Stimulated activated naive CD8-positive, alpha-beta T cell treated with anti-CD3 and anti-CD28 coated beads, Interleukin-15, Interleukin-2, amounts not matched to agents 100 ng/mL and 50 ng/mL, for 24 hours (primary cell): ENCODE measurements at regions not wholly inside any gene's neighbourhood (a gene's known extent, or its start where the extent isn't known, plus 50 kb on each side); places are given as distances from the start of the nearest gene placed in this dataset.

Experiments used
- H3K27ac Mint-ChIP-seq: one replicate; pipeline ENCODE4 v1.8.0; 2021; ENCODE audit warnings: mild to moderate bottlenecking, mixed read lengths
- H3K27me3 Mint-ChIP-seq: one replicate; pipeline ENCODE4 v1.8.0; 2021; ENCODE audit warnings: mixed read lengths
- H3K36me3 Mint-ChIP-seq: one replicate; pipeline ENCODE4 v1.8.0; 2021; ENCODE audit warnings: low read depth, mixed read lengths
- H3K4me1 Mint-ChIP-seq: one replicate; pipeline ENCODE4 v1.8.0; 2021; ENCODE audit warnings: low read depth, mixed read lengths
- H3K4me3 Mint-ChIP-seq: one replicate; pipeline ENCODE4 v1.8.0; 2021; ENCODE audit warnings: mild to moderate bottlenecking, mixed read lengths
- H3K9me3 Mint-ChIP-seq: one replicate; pipeline ENCODE4 v1.8.0; 2021; ENCODE audit warnings: mixed read lengths

DNA sequence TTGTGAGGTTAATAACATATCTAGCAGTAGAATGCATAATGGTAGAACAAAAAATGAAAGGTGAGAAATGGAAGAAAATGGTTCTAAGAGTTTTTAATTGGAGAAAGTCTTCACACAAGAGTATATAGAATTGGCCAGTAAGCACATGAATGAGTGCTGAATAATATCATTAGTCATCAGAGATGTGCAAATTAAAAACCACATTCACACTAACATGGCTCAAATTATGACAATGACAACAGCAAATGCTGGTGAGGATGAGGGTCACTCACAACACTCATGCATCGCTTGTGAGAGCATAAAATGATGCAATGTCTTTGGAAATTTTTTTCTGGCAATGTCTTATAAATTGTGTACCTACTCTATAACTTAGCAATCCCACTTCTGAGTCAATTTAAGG is 1355.4 kb upstream of the ACVR2A start:
- H3K36me3 Mint-ChIP-seq = no peaks in the 10 kb centered on the region
- peaks cover 3% of the 10 kb centered on the region for H3K9me3 Mint-ChIP-seq
- no peaks in the 10 kb centered on the region for H3K27me3 Mint-ChIP-seq
- H3K27ac Mint-ChIP-seq = no peak overlapping the region
- no peaks in the 10 kb centered on the region for H3K4me1 Mint-ChIP-seq
- H3K4me3 Mint-ChIP-seq = no peak overlapping the region

DNA sequence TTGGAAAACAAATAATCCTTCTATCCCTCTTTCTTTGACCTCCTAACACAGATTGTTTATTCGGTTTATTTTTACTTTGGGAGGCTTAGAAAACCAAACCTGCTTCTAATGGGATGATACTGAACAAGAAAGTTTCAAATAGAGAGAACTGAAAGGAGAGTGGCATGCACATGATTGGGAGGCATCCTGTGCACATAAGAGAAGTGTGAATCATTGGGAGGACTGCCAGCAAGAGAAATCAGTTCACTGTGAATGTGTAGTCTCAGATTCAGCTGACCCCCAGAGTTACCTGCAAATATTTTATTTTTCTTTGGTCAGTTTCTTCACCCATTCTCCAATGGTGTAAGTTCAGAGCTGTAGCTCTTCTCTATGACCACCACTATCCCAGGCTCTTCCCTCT is 1363.2 kb upstream of the ACVR2A start:
- Mint-ChIP-seq H3K4me1 (no peaks in the 10 kb centered on the region), H3K4me3 (no peak overlapping the region), H3K9me3 (peaks cover 4% of the 10 kb centered on the region), H3K36me3 (no peaks in the 10 kb centered on the region), H3K27me3 (no peaks in the 10 kb centered on the region), H3K27ac (no peak overlapping the region)

DNA sequence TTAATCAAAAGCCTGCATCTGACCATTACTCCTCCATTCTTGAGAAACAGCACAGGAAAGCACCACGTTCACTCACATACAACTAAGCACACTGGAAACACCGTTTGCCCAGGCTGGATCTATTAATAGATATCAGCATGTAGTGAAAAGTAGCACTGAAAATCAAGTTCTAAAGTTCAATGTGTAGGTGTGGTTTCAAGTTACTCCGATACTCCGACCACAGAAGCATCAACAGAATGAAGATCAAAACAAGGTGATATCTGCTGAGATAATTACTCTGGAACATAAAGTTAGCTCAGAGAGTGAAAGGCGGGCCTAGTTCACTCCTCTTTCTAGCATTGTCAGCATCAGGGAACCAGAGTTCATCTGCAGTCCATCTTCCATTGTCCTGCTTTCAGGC is 1367.4 kb upstream of the ACVR2A start:
- H3K27me3 Mint-ChIP-seq = no peaks in the 10 kb centered on the region

DNA sequence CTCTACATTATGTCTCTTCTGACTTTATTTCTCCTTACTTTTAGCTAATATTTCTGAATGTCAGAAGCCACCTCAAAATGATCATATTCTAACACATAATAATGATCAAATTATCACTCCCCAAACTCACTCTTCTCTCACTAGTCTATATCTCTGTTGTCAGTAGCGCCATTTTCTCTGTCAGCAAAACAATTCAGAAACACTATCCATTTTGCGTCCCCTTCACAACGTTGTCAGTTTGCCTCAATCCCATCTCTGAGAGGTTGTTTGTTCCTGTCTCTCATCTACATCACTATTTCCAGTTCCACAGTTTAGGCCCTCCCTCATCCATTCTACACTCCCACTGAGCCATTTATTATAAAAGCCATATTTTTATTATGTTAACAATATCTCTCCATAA is 1376.3 kb upstream of the ACVR2A start:
- Mint-ChIP-seq H3K36me3 (no peaks in the 10 kb centered on the region), H3K4me3 (no peak overlapping the region), H3K9me3 (no peaks in the 10 kb centered on the region), H3K4me1 (no peaks in the 10 kb centered on the region), H3K27me3 (no peaks in the 10 kb centered on the region), H3K27ac (no peak overlapping the region)

More for the DNA sequence above, 1367.4 kb upstream of the ACVR2A start:
- Mint-ChIP-seq H3K27ac (no peak overlapping the region), H3K9me3 (peaks cover 4% of the 10 kb centered on the region), H3K4me1 (no peaks in the 10 kb centered on the region), H3K4me3 (no peak overlapping the region), H3K36me3 (no peaks in the 10 kb centered on the region)

DNA sequence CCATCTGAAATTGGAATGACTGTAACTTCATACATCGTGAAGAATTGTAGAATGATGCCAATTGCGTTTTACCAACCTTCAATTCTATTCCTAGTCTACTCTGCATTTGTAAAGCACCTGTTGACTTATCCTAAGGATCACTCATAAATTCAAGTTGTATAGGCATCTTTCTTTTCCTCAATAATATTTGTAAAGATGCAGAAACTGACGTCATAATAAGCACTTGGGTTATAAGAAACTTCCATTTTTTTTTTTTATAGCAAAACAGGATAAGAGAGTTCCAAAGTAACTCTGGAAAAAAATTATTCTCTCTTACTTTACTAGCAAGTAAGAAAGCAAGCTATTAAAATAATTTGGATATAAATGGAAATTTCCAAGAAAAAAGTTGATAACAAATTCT is 1377.4 kb upstream of the ACVR2A start:
- H3K9me3 Mint-ChIP-seq = no peaks in the 10 kb centered on the region
- no peaks in the 10 kb centered on the region for H3K4me1 Mint-ChIP-seq
- H3K4me3 Mint-ChIP-seq = no peak overlapping the region
- no peaks in the 10 kb centered on the region for H3K27me3 Mint-ChIP-seq
- no peaks in the 10 kb centered on the region for H3K36me3 Mint-ChIP-seq
- H3K27ac Mint-ChIP-seq = no peak overlapping the region

DNA sequence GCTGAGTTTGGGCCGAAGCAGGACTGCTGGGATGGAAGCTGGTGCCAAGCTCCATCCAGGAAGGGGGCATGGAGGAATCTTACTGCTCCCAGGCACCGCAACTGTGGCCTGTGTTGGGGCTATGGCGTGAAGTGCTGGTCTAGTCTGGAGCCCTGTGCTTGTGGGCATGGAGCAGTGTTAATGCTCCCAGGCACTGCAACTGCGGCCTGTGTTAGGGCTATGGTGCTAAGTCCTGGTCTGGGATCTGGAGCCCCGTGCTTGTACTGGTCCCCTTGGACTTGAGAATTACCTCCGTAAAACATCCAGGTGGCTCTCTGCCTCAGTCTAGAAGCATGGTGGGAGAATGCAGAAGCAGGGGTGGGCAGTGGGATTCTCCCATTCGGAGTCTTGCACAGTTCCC is 1379.4 kb upstream of the ACVR2A start:
- H3K36me3 Mint-ChIP-seq = no peaks in the 10 kb centered on the region
- H3K4me3 Mint-ChIP-seq = no peak overlapping the region
- no peaks in the 10 kb centered on the region for H3K27me3 Mint-ChIP-seq
- H3K27ac Mint-ChIP-seq = no peak overlapping the region
- H3K4me1 Mint-ChIP-seq = no peaks in the 10 kb centered on the region
- H3K9me3 Mint-ChIP-seq = peaks cover 5% of the 10 kb centered on the region

DNA sequence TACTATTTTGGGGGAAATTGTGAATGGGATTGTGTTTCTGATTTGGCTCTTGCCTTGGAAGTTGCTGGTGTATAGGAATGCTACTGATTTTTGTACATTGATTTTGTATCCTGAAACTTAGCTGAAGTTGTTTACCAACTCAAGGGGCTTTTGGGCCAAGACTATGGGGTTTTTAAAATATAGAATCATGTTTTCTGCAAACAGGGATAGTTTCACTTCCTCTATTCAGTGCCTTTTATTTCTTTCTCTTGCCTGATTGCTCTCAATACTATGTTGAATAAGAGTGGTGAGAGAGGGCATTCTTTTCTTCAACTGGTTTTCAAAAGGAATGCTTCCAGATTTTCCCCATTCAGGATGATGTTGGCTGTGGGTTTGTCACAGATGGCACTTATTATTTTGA is 1383.8 kb upstream of the ACVR2A start:
- peaks cover 9% of the 10 kb centered on the region for H3K9me3 Mint-ChIP-seq
- H3K4me3 Mint-ChIP-seq = no peak overlapping the region
- H3K4me1 Mint-ChIP-seq = no peaks in the 10 kb centered on the region
- no peak overlapping the region for H3K27ac Mint-ChIP-seq
- H3K27me3 Mint-ChIP-seq = no peaks in the 10 kb centered on the region
- H3K36me3 Mint-ChIP-seq = no peaks in the 10 kb centered on the region

DNA sequence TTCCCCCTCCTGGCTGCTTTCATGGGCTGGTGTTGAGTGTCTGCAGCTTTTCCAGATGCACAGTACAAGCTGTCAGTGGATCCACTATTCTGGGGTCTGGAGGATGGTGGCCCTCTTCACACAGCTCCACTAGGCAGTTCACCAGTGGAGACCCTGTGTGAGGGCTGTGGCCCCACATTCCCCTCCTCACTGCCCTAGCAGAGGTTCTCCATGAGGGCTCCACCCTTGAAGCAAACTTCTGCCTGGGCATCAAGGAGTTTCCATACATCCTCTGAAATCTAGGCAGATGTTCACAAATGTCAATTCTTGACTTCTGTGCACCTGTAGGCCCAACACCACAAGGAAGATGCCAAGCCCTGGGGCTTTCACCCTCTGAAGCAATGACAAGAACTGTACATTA is 1386.2 kb upstream of the ACVR2A start:
- Mint-ChIP-seq H3K27ac (no peak overlapping the region), H3K27me3 (no peaks in the 10 kb centered on the region), H3K9me3 (peaks cover 13% of the 10 kb centered on the region), H3K4me3 (no peak overlapping the region), H3K4me1 (no peaks in the 10 kb centered on the region), H3K36me3 (no peaks in the 10 kb centered on the region)

DNA sequence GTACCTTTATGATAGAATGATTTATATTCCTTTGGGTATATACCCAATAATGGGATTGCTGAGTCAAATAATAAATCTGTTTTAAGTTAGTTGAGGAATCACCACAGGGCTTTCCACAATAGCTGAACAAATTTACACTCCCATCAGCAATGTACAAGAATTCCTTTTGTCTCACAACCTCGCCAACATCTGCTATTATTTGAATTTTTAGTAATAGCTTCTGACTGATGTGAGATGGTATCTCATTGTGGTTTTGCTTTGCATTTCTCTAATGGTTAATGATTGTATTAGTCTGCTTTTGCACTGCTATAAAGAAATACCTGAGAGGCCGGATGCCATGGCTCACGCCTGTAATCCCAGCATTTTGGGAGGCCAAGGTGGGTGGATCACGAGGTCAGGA is 1387.6 kb upstream of the ACVR2A start:
- Mint-ChIP-seq H3K27me3 (no peaks in the 10 kb centered on the region), H3K9me3 (peaks cover 11% of the 10 kb centered on the region), H3K4me3 (no peak overlapping the region), H3K36me3 (no peaks in the 10 kb centered on the region), H3K27ac (no peak overlapping the region), H3K4me1 (no peaks in the 10 kb centered on the region)

DNA sequence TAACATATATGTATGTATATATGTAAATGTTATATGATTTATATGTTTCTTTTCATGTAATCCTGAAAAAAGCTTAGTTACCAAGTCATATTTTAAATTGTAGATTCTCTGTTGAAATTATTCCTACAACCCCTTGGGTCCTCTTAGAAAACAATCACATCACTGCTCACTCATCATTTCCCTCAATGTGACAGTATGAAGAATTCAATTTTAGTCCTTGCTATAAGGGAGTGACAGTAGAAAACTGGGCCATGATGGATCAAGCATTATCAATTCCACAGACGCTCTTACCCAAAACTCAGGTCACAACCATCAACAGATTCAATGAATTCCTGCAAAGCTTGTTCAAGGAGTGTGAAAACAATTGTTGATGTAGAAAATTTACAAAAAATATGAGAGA is 1389.5 kb upstream of the ACVR2A start:
- Mint-ChIP-seq H3K36me3 (no peaks in the 10 kb centered on the region), H3K4me3 (no peak overlapping the region), H3K27me3 (no peaks in the 10 kb centered on the region), H3K9me3 (peaks cover 8% of the 10 kb centered on the region), H3K27ac (no peak overlapping the region), H3K4me1 (no peaks in the 10 kb centered on the region)

DNA sequence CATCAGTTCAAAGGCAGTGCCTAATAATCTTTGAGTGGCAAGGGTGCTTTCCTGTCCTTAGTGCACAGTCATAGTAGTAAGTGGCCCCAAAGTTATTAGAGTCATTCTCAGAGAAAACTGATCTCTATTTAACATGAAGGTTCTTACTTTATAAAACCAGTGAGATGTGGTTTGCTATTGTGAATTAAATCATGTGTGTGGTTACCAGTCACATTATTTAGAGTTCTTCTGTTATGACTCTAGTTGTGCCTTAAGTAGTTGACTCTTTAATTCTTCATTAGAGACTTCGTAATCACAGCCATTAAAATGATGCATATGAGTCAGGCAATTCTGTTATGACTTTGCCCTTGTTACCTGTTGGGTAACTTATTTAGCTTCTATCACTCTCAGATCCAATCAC is 1392.9 kb upstream of the ACVR2A start:
- Mint-ChIP-seq H3K9me3 (peaks cover 8% of the 10 kb centered on the region), H3K27me3 (no peaks in the 10 kb centered on the region), H3K27ac (no peak overlapping the region), H3K4me3 (no peak overlapping the region), H3K36me3 (no peaks in the 10 kb centered on the region), H3K4me1 (no peaks in the 10 kb centered on the region)

DNA sequence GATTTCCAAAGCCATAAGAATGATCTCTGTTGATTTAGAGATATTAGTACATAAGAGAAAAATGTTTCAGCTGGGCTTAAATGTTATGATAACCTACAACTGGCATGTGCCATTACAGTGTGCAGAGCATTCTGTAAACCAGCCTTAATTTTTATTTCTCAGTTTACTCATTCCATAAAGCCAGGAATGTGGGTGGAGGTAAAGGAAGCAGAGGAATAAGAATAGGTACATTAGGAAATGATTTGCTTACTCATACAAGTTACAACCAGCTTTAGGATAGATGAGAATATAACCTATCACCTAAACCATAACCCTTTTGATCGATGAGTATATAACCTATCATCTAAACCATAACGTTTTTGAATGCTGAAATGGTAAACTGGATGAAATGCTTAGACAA is 1394.7 kb upstream of the ACVR2A start:
- Mint-ChIP-seq H3K27ac (no peak overlapping the region), H3K36me3 (no peaks in the 10 kb centered on the region), H3K4me1 (no peaks in the 10 kb centered on the region), H3K27me3 (no peaks in the 10 kb centered on the region), H3K4me3 (no peak overlapping the region), H3K9me3 (no peaks in the 10 kb centered on the region)

DNA sequence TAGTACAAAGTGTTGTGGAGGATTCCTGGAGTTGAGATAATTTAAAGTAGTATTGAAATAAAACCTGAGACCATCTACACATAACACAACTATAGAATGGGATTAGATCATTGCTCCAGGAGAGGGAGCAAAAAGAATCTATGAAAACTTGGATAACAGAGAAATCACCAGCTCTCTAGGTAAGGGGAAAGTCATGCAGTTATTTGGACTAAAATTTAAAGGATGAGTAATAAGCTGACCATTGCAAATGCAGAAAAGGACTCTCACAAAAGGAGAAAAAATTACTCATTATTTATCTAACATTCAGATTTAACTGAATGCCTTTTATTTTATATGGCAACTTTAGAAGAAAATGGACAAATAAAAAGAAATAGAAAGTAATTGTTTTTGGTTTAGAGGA is 1399.8 kb upstream of the ACVR2A start:
- H3K27ac Mint-ChIP-seq = no peak overlapping the region
- no peaks in the 10 kb centered on the region for H3K4me1 Mint-ChIP-seq
- H3K9me3 Mint-ChIP-seq = no peaks in the 10 kb centered on the region
- no peaks in the 10 kb centered on the region for H3K27me3 Mint-ChIP-seq
- H3K4me3 Mint-ChIP-seq = no peak overlapping the region
- H3K36me3 Mint-ChIP-seq = no peaks in the 10 kb centered on the region

DNA sequence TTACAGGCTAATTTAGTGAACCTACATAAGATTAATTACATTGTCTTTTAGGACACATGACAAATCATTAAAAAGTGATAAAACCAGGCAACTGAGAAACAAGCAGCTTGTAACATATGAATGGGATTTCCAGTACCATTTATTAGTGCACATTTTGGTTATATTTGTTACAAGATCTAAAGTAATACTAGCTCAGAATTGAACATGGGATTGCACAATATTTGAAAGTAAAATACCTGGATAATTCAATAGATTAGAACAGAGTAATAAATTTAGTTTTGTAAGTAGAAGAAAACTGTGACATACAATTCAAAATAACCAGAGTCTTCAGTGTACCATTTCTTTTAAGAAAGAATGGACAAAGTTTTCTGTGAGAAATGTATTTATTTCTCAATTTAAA is 1400.7 kb upstream of the ACVR2A start:
- no peak overlapping the region for H3K27ac Mint-ChIP-seq
- no peaks in the 10 kb centered on the region for H3K27me3 Mint-ChIP-seq
- no peaks in the 10 kb centered on the region for H3K36me3 Mint-ChIP-seq
- no peaks in the 10 kb centered on the region for H3K4me1 Mint-ChIP-seq
- no peak overlapping the region for H3K4me3 Mint-ChIP-seq
- H3K9me3 Mint-ChIP-seq = no peaks in the 10 kb centered on the region

DNA sequence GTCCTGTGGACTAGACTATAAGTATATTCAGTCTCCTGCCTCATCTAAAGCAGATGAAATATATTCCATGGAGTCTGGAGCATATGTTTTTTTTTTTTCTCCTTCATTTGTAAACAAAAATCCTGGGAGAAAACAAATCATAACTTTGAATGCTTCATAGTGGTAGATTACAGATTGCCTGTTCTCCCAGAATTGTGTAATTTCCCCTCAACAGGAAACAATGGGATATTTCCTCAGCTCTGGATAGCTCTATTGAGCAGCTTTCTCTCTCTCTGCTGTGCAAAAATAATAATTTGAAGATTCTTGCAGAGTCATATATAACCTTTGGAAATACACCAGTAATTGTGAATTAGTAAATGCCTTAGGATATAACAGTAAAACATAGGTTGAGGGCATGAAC is 1406.6 kb upstream of the ACVR2A start:
- no peaks in the 10 kb centered on the region for H3K36me3 Mint-ChIP-seq
- H3K4me3 Mint-ChIP-seq = no peak overlapping the region
- no peaks in the 10 kb centered on the region for H3K27me3 Mint-ChIP-seq
- H3K9me3 Mint-ChIP-seq = peaks cover 6% of the 10 kb centered on the region
- no peak overlapping the region for H3K27ac Mint-ChIP-seq
- H3K4me1 Mint-ChIP-seq = no peaks in the 10 kb centered on the region

DNA sequence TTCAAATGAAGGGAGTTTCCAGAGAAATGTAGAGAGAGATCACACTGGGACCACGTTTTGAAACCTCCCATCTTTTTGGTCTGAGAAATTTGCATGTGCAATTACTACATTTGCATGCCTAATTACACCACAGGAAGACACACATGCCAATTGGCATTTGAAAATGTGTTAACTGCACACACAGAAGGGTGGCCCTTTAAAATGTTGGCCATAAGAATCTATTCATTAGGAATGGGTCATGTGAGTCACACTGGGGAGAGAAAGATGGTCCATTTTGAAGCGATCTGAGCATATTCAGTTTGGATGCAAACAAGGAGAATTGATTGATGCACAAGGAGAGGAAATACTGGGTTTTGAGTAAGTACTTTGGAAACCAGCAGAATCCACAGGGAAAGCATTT is 1407.1 kb upstream of the ACVR2A start:
- H3K4me1 Mint-ChIP-seq = no peaks in the 10 kb centered on the region
- no peaks in the 10 kb centered on the region for H3K27me3 Mint-ChIP-seq
- no peak overlapping the region for H3K4me3 Mint-ChIP-seq
- no peak overlapping the region for H3K27ac Mint-ChIP-seq
- H3K9me3 Mint-ChIP-seq = peaks cover 6% of the 10 kb centered on the region
- no peaks in the 10 kb centered on the region for H3K36me3 Mint-ChIP-seq
